ENCODE measurements at regions not wholly inside any gene's neighbourhood (a gene's known extent, or its start where the extent isn't known, plus 50 kb on each side); places are given as distances from the start of the nearest gene placed in this dataset.
"Not testable (repeated sequence)": the region's sequence is repeated elsewhere in the genome, so short reads cannot be mapped to it uniquely, and the experiment has no call there.

GRCh38 chr17:36823850-36824677 is 113.2 kb upstream of the LHX1 start:
- no peak for DNase-seq

GRCh38 chr17:36824678-36825101 is 112.6 kb upstream of the LHX1 start:
- DNase-seq: no peak

- no peak for DNase-seq
Observed at GRCh38 chr17:36825113-36825512, 112.2 kb upstream of the LHX1 start.

- DNase-seq: no peak
Observed at GRCh38 chr17:36825521-36825920, 111.8 kb upstream of the LHX1 start.

GRCh38 chr17:36825951-36826350 is 111.3 kb upstream of the LHX1 start:
- DNase-seq: no peak

- no peak for DNase-seq
Observed at GRCh38 chr17:36827081-36827480, 110.2 kb upstream of the LHX1 start.

- no peak for DNase-seq
Observed at GRCh38 chr17:36829676-36830075, 107.6 kb upstream of the LHX1 start.

GRCh38 chr17:36833279-36833678 is 104.0 kb upstream of the LHX1 start:
- DNase-seq: no peak

GRCh38 chr17:36835036-36835435 is 102.2 kb upstream of the LHX1 start:
- DNase-seq: no peak

- DNase-seq: peak; percentile 15
Observed at GRCh38 chr17:36837195-36837938, 99.9 kb upstream of the LHX1 start.

GRCh38 chr17:36837939-36838272 is 99.4 kb upstream of the LHX1 start:
- no peak for DNase-seq

- no peak for DNase-seq
Observed at GRCh38 chr17:36839256-36839655, 98.0 kb upstream of the LHX1 start.

- DNase-seq: no peak
Observed at GRCh38 chr17:36840796-36841195, 96.5 kb upstream of the LHX1 start.

- no peak for DNase-seq
Observed at GRCh38 chr17:36842231-36842819, 95.0 kb upstream of the LHX1 start.

- no peak for DNase-seq
Observed at GRCh38 chr17:36842963-36843558, 94.2 kb upstream of the LHX1 start.

- no peak for DNase-seq
Observed at GRCh38 chr17:36844013-36844412, 93.3 kb upstream of the LHX1 start.

GRCh38 chr17:36844601-36845000 is 92.7 kb upstream of the LHX1 start:
- no peak for DNase-seq

GRCh38 chr17:36845916-36846315 is 91.4 kb upstream of the LHX1 start:
- no peak for DNase-seq

GRCh38 chr17:36846410-36847292 is 90.6 kb upstream of the LHX1 start:
- no peak for DNase-seq

GRCh38 chr17:36848008-36848902 is 89.0 kb upstream of the LHX1 start:
- no peak for DNase-seq

- not testable (repeated sequence) for DNase-seq
Observed at GRCh38 chr17:36849020-36849419, 88.3 kb upstream of the LHX1 start.
